DND-41 (cell line): ENCODE measurements at regions not wholly inside any gene's neighbourhood (a gene's known extent, or its start where the extent isn't known, plus 50 kb on each side); places are given as distances from the start of the nearest gene placed in this dataset.
A peak's percentile ranks its signal among the peaks of the same experiment; 100 is the strongest.
"Not testable (repeated sequence)": the region's sequence is repeated elsewhere in the genome, so short reads cannot be mapped to it uniquely, and the experiment has no call there.

Experiments used
- ATAC-seq: fragments of 200-7000 bp; cut with Tn5 transposase; 3 replicates; pipeline ENCODE4 v1.9.1; 2021; ENCODE audit warnings: low read depth; ENCODE audit not compliant: insufficient read depth
- DNase-seq: peaks from one replicate; pipeline ENCODE4 v3.0.0-alpha.2; 2020
- H2AFZ ChIP-seq: 2 replicates; pipeline ENCODE4 v1.6.0; 2012; ENCODE audit warnings: low read depth, low read length
- H3K27ac ChIP-seq: 2 replicates; pipeline ENCODE4 v1.5.1; 2012; ENCODE audit warnings: low read length, inconsistent platforms
- H3K27me3 ChIP-seq: fragments of 200-600 bp; sonication (generic); 2 replicates; pipeline ENCODE4 v1.6.0; 2012; ENCODE audit warnings: low read length, mild to moderate bottlenecking, inconsistent platforms; ENCODE audit not compliant: insufficient read depth, poor library complexity
- H3K36me3 ChIP-seq: 2 replicates; pipeline ENCODE4 v1.5.1; 2012; ENCODE audit warnings: low read length, inconsistent platforms; ENCODE audit not compliant: insufficient read depth
- H3K4me1 ChIP-seq: 2 replicates; pipeline ENCODE4 v1.5.1; 2012; ENCODE audit warnings: mild to moderate bottlenecking, low read length; ENCODE audit not compliant: insufficient read depth
- H3K4me2 ChIP-seq: 2 replicates; pipeline ENCODE4 v1.6.0; 2012; ENCODE audit warnings: mild to moderate bottlenecking, moderate library complexity, low read length, inconsistent platforms; ENCODE audit not compliant: insufficient read depth
- H3K4me3 ChIP-seq, 2 experiments: fragments of 200-600 bp in 1 of 2; shearing (Covaris generic) in 1 of 2; 2 replicates each; pipeline ENCODE4 v1.5.1; 2012 to 2016; ENCODE audit warnings: inconsistent platforms in 2 of 2, low read length in 2 of 2, mild to moderate bottlenecking in 2 of 2, low read depth in 1 of 2, moderate library complexity in 1 of 2
- H3K79me2 ChIP-seq: 2 replicates; pipeline ENCODE4 v1.6.0; 2012; ENCODE audit warnings: low read length, inconsistent platforms; ENCODE audit not compliant: insufficient read depth
- H3K9ac ChIP-seq: 2 replicates; pipeline ENCODE4 v1.6.0; 2012; ENCODE audit warnings: low read depth, mild to moderate bottlenecking, inconsistent platforms, low read length, moderate library complexity
- H3K9me3 ChIP-seq: 2 replicates; pipeline ENCODE4 v1.5.1; 2012; ENCODE audit warnings: low read length, moderate library complexity, mild to moderate bottlenecking, inconsistent platforms; ENCODE audit not compliant: insufficient read depth, severe bottlenecking
- H4K20me1 ChIP-seq: 2 replicates; pipeline ENCODE4 v1.6.0; 2012; ENCODE audit warnings: low read length; ENCODE audit not compliant: insufficient read depth
- CTCF ChIP-seq: IDR thresholded peaks from 2 replicates; pipeline ENCODE4 v1.5.1; 2012; ENCODE audit warnings: borderline replicate concordance, low read length, moderate library complexity, mild to moderate bottlenecking; ENCODE audit not compliant: poor library complexity, severe bottlenecking; ENCODE audit errors: extremely low read depth
- EZH2 ChIP-seq: IDR thresholded peaks from 3 replicates; pipeline ENCODE4 v1.6.1; 2012; ENCODE audit warnings: borderline replicate concordance, low read depth, mild to moderate bottlenecking, moderate library complexity, low read length, inconsistent platforms; ENCODE audit not compliant: severe bottlenecking

GRCh38 chrX:26918631-26919030, 544.5 kb downstream of the PPP4R3C start:
- no peaks in the 10 kb centered on the region for H3K9me3 ChIP-seq
- H2AFZ ChIP-seq: no peak overlapping the region
- peak; percentile 51 for TF ChIP-seq CTCF
- TF ChIP-seq EZH2: no peak
- no peaks in the 10 kb centered on the region for H3K27me3 ChIP-seq
- no peak overlapping the region for H3K4me3 ChIP-seq
- no peak overlapping the region for H3K9ac ChIP-seq
- DNase-seq: peak; percentile 3
- no peak overlapping the region for H3K27ac ChIP-seq
- H4K20me1 ChIP-seq: no peaks in the 10 kb centered on the region
- no peaks in the 10 kb centered on the region for H3K36me3 ChIP-seq
- H3K4me2 ChIP-seq: no peak overlapping the region
- no peaks in the 10 kb centered on the region for H3K79me2 ChIP-seq
- ATAC-seq: no peak
- no peaks in the 10 kb centered on the region for H3K4me1 ChIP-seq

GRCh38 chrX:26916991-26917390, 546.1 kb downstream of the PPP4R3C start:
- no peaks in the 10 kb centered on the region for H3K4me1 ChIP-seq
- H3K9me3 ChIP-seq: no peaks in the 10 kb centered on the region
- H3K9ac ChIP-seq: no peak overlapping the region
- DNase-seq (no peak), ATAC-seq (no peak)
- no peaks in the 10 kb centered on the region for H3K79me2 ChIP-seq
- no peak overlapping the region for H3K4me2 ChIP-seq
- H2AFZ ChIP-seq: no peak overlapping the region
- H3K27me3 ChIP-seq: no peaks in the 10 kb centered on the region
- H3K27ac ChIP-seq: no peak overlapping the region
- no peaks in the 10 kb centered on the region for H4K20me1 ChIP-seq
- no peak overlapping the region for H3K4me3 ChIP-seq
- H3K36me3 ChIP-seq: no peaks in the 10 kb centered on the region
- TF ChIP-seq EZH2: no peak
- TF ChIP-seq CTCF: no peak

- Histone ChIP-seq H2AFZ (no peak overlapping the region), H4K20me1 (no peaks in the 10 kb centered on the region), H3K9ac (no peak overlapping the region), H3K9me3 (no peaks in the 10 kb centered on the region), H3K27ac (no peak overlapping the region), H3K79me2 (no peaks in the 10 kb centered on the region), H3K4me3 (no peak overlapping the region), H3K4me2 (no peak overlapping the region), H3K36me3 (no peaks in the 10 kb centered on the region), H3K27me3 (no peaks in the 10 kb centered on the region), H3K4me1 (no peaks in the 10 kb centered on the region)
- DNase-seq (no peak), ATAC-seq (no peak)
- TF ChIP-seq EZH2 (no peak), CTCF (no peak)
Measured at GRCh38 chrX:26915064-26915463, 548.1 kb downstream of the PPP4R3C start.

GRCh38 chrX:26914232-26914631, 548.9 kb downstream of the PPP4R3C start:
- H3K4me2 ChIP-seq: no peak overlapping the region
- ATAC-seq: no peak
- H3K27ac ChIP-seq: no peak overlapping the region
- H3K79me2 ChIP-seq: no peaks in the 10 kb centered on the region
- H4K20me1 ChIP-seq: no peaks in the 10 kb centered on the region
- H3K9ac ChIP-seq: no peak overlapping the region
- H3K4me1 ChIP-seq: no peaks in the 10 kb centered on the region
- no peaks in the 10 kb centered on the region for H3K36me3 ChIP-seq
- no peak for TF ChIP-seq EZH2
- TF ChIP-seq CTCF: no peak
- no peak for DNase-seq
- H3K27me3 ChIP-seq: no peaks in the 10 kb centered on the region
- no peaks in the 10 kb centered on the region for H3K9me3 ChIP-seq
- no peak overlapping the region for H2AFZ ChIP-seq
- H3K4me3 ChIP-seq: no peak overlapping the region

GRCh38 chrX:26911785-26912184, 551.4 kb downstream of the PPP4R3C start:
- not testable (repeated sequence) for H4K20me1 ChIP-seq, H3K27me3 ChIP-seq, H3K27ac ChIP-seq, H2AFZ ChIP-seq, H3K36me3 ChIP-seq, H3K9me3 ChIP-seq, H3K4me3 ChIP-seq, H3K4me2 ChIP-seq, H3K9ac ChIP-seq, DNase-seq, H3K4me1 ChIP-seq, ATAC-seq, H3K79me2 ChIP-seq
